ENCODE measurements at regions not wholly inside any gene's neighbourhood (a gene's known extent, or its start where the extent isn't known, plus 50 kb on each side); places are given as distances from the start of the nearest gene placed in this dataset.
A peak's percentile ranks its signal among the peaks of the same experiment; 100 is the strongest.

- TF ChIP-seq MAX (IDR thresholded peaks at IDR 0.05) (no peak), HDAC2 (IDR thresholded peaks at IDR 0.05; ENCODE audit: borderline replicate concordance in 1 of 2, low read depth in 2 of 2, low read length in 2 of 2) (no peak), SAP30 (IDR thresholded peaks at IDR 0.05; ENCODE audit: insufficient read depth, insufficient replicate concordance, low read length) (no peak), SRF (IDR thresholded peaks at IDR 0.05; ENCODE audit: low read depth, low read length) (no peak), KDM4A (IDR thresholded peaks at IDR 0.05; ENCODE audit: low read depth, low read length, severe bottlenecking) (no peak)
- no peak overlapping the region; the same call in 1 of the 2 replicates for H2BK15ac ChIP-seq (ENCODE audit: low read length)
- H2AK5ac ChIP-seq (ENCODE audit: low read depth, low read length): 0 out of 2 replicates have a peak overlapping the region, but pooled peaks have one; percentile 82
- H3K4me1 ChIP-seq (replicated peaks in 1 of 4; ENCODE audit: control insufficient read depth in 3 of 4, insufficient read depth in 4 of 4, low read length in 3 of 4): peaks cover 0 to 7% (median 4%) of the 10 kb centered on the region in 4 experiments; a peak in 4 of 7 replicates
- H3K23ac ChIP-seq (ENCODE audit: insufficient read length): no peak overlapping the region
- H2BK5ac ChIP-seq (ENCODE audit: low read depth, low read length): no peak overlapping the region
- H3K27ac ChIP-seq (ENCODE audit: low read depth, low read length): no peak overlapping the region
- H3K9ac ChIP-seq (replicated peaks in 1 of 4; ENCODE audit: extremely low read depth in 1 of 4, low read depth in 3 of 4, low read length in 3 of 4): no peak overlapping the region
- POLR2A ChIA-PET (ENCODE audit: partially characterized antibody): no interaction called here
- H4K8ac ChIP-seq (ENCODE audit: extremely low read depth, insufficient read depth, low read length): no peak overlapping the region
- no peak overlapping the region for H3K4me3 ChIP-seq (ENCODE audit: extremely low read depth in 1 of 4, insufficient read depth in 2 of 4, low read depth in 3 of 4, low read length in 4 of 4)
- H3K79me1 ChIP-seq (ENCODE audit: low read depth, low read length): no peaks in the 10 kb centered on the region
- H3K14ac ChIP-seq (ENCODE audit: insufficient read length): no peak overlapping the region
- H3K4ac ChIP-seq (replicated peaks; ENCODE audit: insufficient read length, low read depth, low read length): no peak overlapping the region
- no peaks in the 10 kb centered on the region for H3K23me2 ChIP-seq (ENCODE audit: low read depth, low read length)
- no peaks in the 10 kb centered on the region for H3K36me3 ChIP-seq (ENCODE audit: control insufficient read depth in 2 of 4, insufficient read depth in 4 of 4, low read length in 3 of 4)
- H2BK12ac ChIP-seq (ENCODE audit: low read depth, low read length): no peak overlapping the region
- no peak overlapping the region for H2BK20ac ChIP-seq (ENCODE audit: low read length)
- H2BK120ac ChIP-seq (replicated peaks; ENCODE audit: low read depth, low read length): no peak overlapping the region
- no peak for DNase-seq (ENCODE audit: low read depth in 1 of 2, low spot score in 2 of 2)
- H4K20me1 ChIP-seq (replicated peaks in 1 of 2; ENCODE audit: control insufficient read depth in 1 of 2, insufficient read depth in 2 of 2, low read length in 2 of 2): no peaks in the 10 kb centered on the region
- no peak for FAIRE-seq
- no peaks in the 10 kb centered on the region for H3K9me3 ChIP-seq (ENCODE audit: insufficient read depth in 2 of 2, low read depth in 1 of 2, low read length in 1 of 2)
- H3K27me3 ChIP-seq (replicated peaks in 1 of 4; ENCODE audit: control insufficient read depth in 3 of 4, extremely low read depth in 1 of 4, insufficient read depth in 3 of 4, low read length in 3 of 4): no peaks in the 10 kb centered on the region; a peak in 1 of 7 replicates
- no peak overlapping the region for H4K5ac ChIP-seq (ENCODE audit: insufficient read length, low read depth, low read length)
- H3K79me2 ChIP-seq (ENCODE audit: control insufficient read depth in 1 of 2, insufficient read depth in 2 of 2, low read length in 2 of 2): no peaks in the 10 kb centered on the region
- 91% methylated on average over 28 of the region's 28 CpGs; no CpG with 5 or more reads in 1 of the 2 experiments for WGBS, 2 experiments (ENCODE audit: extremely low coverage in 1 of 2, insufficient coverage in 1 of 2, insufficient read length in 1 of 2, insufficient replicate concordance in 2 of 2, low coverage in 1 of 2, low lambda C conversion rate in 2 of 2, missing lambda C conversion rate in 1 of 2)
- no peak overlapping the region for H3K56ac ChIP-seq (replicated peaks; ENCODE audit: insufficient read length, low read depth, low read length)
- H2AFZ ChIP-seq (ENCODE audit: low read length): no peak overlapping the region
- no peak overlapping the region; the same call in 1 of the 2 replicates for H3K18ac ChIP-seq (ENCODE audit: extremely low read depth, low read length)
- no peak overlapping the region for H3K4me2 ChIP-seq (ENCODE audit: insufficient read depth in 1 of 2, low read depth in 2 of 2, low read length in 2 of 2)
- CTCF ChIA-PET (ENCODE audit: partially characterized antibody): interaction anchor here (1.0 to 2.6 kb wide), 4 partner anchors 9 to 252 kb away, joined by 3 to 7 read pairs (median 4); no protein-coding TSS in a partner anchor
- H4K91ac ChIP-seq (replicated peaks; ENCODE audit: insufficient read length, low read length): no peak overlapping the region
These were observed 67.8 kb downstream of the SIK1 start for GRCh38 chr21:43358940-43359822.

Data from H1 (cell line).